ENCODE measurements at regions not wholly inside any gene's neighbourhood (a gene's known extent, or its start where the extent isn't known, plus 50 kb on each side); places are given as distances from the start of the nearest gene placed in this dataset.

DNA sequence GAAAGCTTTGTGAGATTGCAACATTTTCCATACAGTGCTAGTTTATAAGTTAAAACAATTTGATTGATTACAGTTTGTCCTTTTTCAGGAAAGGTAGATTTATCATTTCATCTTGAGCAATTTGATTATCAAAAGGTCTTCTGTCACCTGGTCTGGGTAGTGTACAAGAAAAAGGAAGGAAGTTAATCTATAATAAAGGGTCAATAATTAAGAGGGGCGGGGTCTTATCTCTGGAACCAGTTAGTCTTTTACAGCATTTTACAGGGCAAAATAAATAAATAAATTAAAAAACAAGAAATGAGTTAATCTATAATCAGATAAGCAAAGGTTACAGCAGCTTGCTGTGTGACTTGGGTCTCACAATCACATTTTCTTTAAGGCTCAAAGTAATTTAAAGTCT lies 277.8 kb upstream of the GYPC start:
- CTCF ChIA-PET = interaction anchor here in 1 of 2 donors (0.6 kb wide), 1 partner anchor 11 kb away, joined by 3 read pairs; no protein-coding TSS in a partner anchor
- Histone ChIP-seq H3K9me3 (no peaks in the 10 kb centered on the region), H3K4me1 (ENCODE audit: control insufficient read depth in 1 of 2, extremely low read depth in 1 of 2, insufficient read depth in 2 of 2, low read length in 2 of 2) (no peaks in the 10 kb centered on the region), H3K4me3 (ENCODE audit: control insufficient read depth in 1 of 2, extremely low read depth in 1 of 2, low read length in 1 of 2) (no peak overlapping the region), H3K27ac (ENCODE audit: low read length) (no peak overlapping the region), H3K27me3 (replicated peaks in 1 of 2; ENCODE audit: control insufficient read depth in 2 of 2, extremely low read depth in 1 of 2, insufficient read depth in 2 of 2, low read length in 1 of 2) (peaks cover 0 to 3% of the 10 kb centered on the region in 2 experiments), H3K36me3 (ENCODE audit: control insufficient read depth in 2 of 2, extremely low read depth in 1 of 2, insufficient read depth in 1 of 2, low read length in 1 of 2) (no peaks in the 10 kb centered on the region)
- DNase-seq (no peak), ATAC-seq (replicated peaks in 1 of 4) (no peak)
- Mint-ChIP-seq H3K27me3 (peaks cover 16 to 24% of the 10 kb centered on the region in 2 donors), H3K36me3 (no peaks in the 10 kb centered on the region), H3K27ac (no peak overlapping the region), H3K9me3 (peaks cover 0 to 3% (median 0%) of the 10 kb centered on the region in 3 donors), H3K4me1 (no peaks in the 10 kb centered on the region), H3K4me3 (no peak overlapping the region)
- POLR2A ChIA-PET = interaction anchor here in 1 of 2 donors (0.7 kb wide), 1 partner anchor 13 kb away, joined by 5 read pairs; no protein-coding TSS in a partner anchor
- no CpG with 5 or more reads among the region's 1 CpG for WGBS (ENCODE audit: insufficient coverage)

DNA sequence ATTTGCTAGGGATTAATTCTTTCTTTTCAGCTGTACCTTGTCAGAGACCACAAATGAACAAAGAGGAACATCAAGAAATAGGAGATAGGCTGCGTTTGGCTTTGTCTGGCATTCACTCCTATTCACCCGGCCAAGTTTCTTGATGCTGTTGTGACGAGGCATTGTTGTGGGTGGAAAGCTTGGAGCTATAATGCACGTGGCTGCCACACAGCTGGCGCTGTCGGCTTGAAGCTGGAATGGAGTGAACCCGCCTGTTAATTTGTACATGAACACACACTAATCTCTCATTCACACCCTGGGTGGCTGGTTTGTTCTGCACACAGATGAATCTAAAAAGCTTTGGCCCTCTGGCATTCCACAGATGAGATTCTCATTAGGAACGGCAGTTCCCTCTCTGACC lies 274.9 kb upstream of the GYPC start:
- H3K27me3 ChIP-seq (replicated peaks in 1 of 2; ENCODE audit: control insufficient read depth in 2 of 2, extremely low read depth in 1 of 2, insufficient read depth in 2 of 2, low read length in 1 of 2) = peaks cover 0 to 3% of the 10 kb centered on the region in 2 experiments
- peaks cover 16 to 24% of the 10 kb centered on the region in 2 donors for H3K27me3 Mint-ChIP-seq
- 71% methylated on average over 3 of the region's 8 CpGs for WGBS (ENCODE audit: insufficient coverage)
- H3K4me3 Mint-ChIP-seq = no peak overlapping the region
- H3K4me1 ChIP-seq (ENCODE audit: control insufficient read depth in 1 of 2, extremely low read depth in 1 of 2, insufficient read depth in 2 of 2, low read length in 2 of 2) = no peaks in the 10 kb centered on the region
- CTCF ChIA-PET = no interaction called here
- POLR2A ChIA-PET = no interaction called here
- no peaks in the 10 kb centered on the region for H3K36me3 Mint-ChIP-seq
- H3K27ac ChIP-seq (ENCODE audit: low read length) = no peak overlapping the region
- H3K4me1 Mint-ChIP-seq = no peaks in the 10 kb centered on the region
- ATAC-seq (replicated peaks in 1 of 4) (no peak), DNase-seq (no peak)
- H3K9me3 ChIP-seq = no peaks in the 10 kb centered on the region
- H3K4me3 ChIP-seq (ENCODE audit: control insufficient read depth in 1 of 2, extremely low read depth in 1 of 2, low read length in 1 of 2) = no peak overlapping the region
- peaks cover 3 to 4% (median 4%) of the 10 kb centered on the region in 3 donors for H3K9me3 Mint-ChIP-seq
- no peak overlapping the region for H3K27ac Mint-ChIP-seq
- no peaks in the 10 kb centered on the region for H3K36me3 ChIP-seq (ENCODE audit: control insufficient read depth in 2 of 2, extremely low read depth in 1 of 2, insufficient read depth in 1 of 2, low read length in 1 of 2)

DNA sequence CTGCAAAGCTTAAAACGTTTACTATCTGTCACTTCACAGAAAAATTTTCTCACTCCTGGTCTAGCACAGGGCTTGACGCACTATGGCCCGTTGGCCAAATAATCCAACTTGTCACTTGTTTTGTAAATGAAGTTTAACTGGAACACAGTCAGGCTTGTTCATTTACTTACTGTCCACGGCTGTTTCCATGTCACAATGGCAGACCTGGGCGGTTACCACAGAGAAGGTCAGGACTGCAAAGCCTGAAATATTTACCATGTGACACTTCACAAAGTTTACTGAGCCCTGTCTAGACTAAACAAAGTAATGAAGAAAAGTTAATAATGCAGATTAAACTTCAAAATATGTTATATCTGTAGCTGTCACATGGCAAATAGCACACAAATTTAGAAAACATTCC lies 273.0 kb upstream of the GYPC start:
- H3K9me3 ChIP-seq = no peaks in the 10 kb centered on the region
- 93% methylated on average over 2 of the region's 5 CpGs for WGBS (ENCODE audit: insufficient coverage)
- H3K27me3 ChIP-seq (replicated peaks in 1 of 2; ENCODE audit: control insufficient read depth in 2 of 2, extremely low read depth in 1 of 2, insufficient read depth in 2 of 2, low read length in 1 of 2) = peaks cover 0 to 3% of the 10 kb centered on the region in 2 experiments
- no peak overlapping the region for H3K27ac ChIP-seq (ENCODE audit: low read length)
- Mint-ChIP-seq H3K4me3 (no peak overlapping the region), H3K27ac (no peak overlapping the region), H3K36me3 (no peaks in the 10 kb centered on the region), H3K4me1 (no peaks in the 10 kb centered on the region), H3K27me3 (peaks cover 16 to 21% of the 10 kb centered on the region in 2 donors), H3K9me3 (peaks cover 14 to 18% (median 16%) of the 10 kb centered on the region in 3 donors)
- H3K36me3 ChIP-seq (ENCODE audit: control insufficient read depth in 2 of 2, extremely low read depth in 1 of 2, insufficient read depth in 1 of 2, low read length in 1 of 2) = no peaks in the 10 kb centered on the region
- POLR2A ChIA-PET = no interaction called here
- H3K4me3 ChIP-seq (ENCODE audit: control insufficient read depth in 1 of 2, extremely low read depth in 1 of 2, low read length in 1 of 2) = no peak overlapping the region
- CTCF ChIA-PET = no interaction called here
- H3K4me1 ChIP-seq (ENCODE audit: control insufficient read depth in 1 of 2, extremely low read depth in 1 of 2, insufficient read depth in 2 of 2, low read length in 2 of 2) = no peaks in the 10 kb centered on the region
- ATAC-seq (replicated peaks in 1 of 4) (no peak), DNase-seq (no peak)

DNA sequence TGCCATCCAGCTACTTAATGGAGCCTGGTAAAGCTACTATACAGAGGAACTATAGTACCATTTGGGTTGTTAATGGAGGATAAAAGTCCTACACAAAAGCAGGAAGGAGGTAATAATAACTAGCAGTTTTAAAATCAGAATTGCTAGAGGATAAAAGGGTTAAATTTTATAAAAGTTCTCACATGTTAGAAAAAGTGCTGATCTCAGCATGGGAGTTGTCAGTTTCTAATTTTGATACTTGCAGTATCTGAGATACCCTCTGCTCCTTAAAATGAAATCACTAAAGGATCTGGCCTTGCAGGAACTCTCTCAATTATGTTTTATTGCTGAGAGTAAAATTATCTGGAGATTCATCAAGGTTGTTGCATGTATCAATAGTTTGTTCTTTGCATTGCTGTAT lies 272.2 kb upstream of the GYPC start:
- Histone ChIP-seq H3K36me3 (ENCODE audit: control insufficient read depth in 2 of 2, extremely low read depth in 1 of 2, insufficient read depth in 1 of 2, low read length in 1 of 2) (no peaks in the 10 kb centered on the region), H3K4me3 (ENCODE audit: control insufficient read depth in 1 of 2, extremely low read depth in 1 of 2, low read length in 1 of 2) (no peak overlapping the region), H3K27me3 (replicated peaks in 1 of 2; ENCODE audit: control insufficient read depth in 2 of 2, extremely low read depth in 1 of 2, insufficient read depth in 2 of 2, low read length in 1 of 2) (peaks cover 0 to 6% of the 10 kb centered on the region in 2 experiments), H3K9me3 (no peaks in the 10 kb centered on the region), H3K27ac (ENCODE audit: low read length) (no peak overlapping the region), H3K4me1 (ENCODE audit: control insufficient read depth in 1 of 2, extremely low read depth in 1 of 2, insufficient read depth in 2 of 2, low read length in 2 of 2) (no peaks in the 10 kb centered on the region)
- H3K4me1 Mint-ChIP-seq = no peaks in the 10 kb centered on the region
- CTCF ChIA-PET = no interaction called here
- ATAC-seq (replicated peaks in 1 of 4) (no peak), DNase-seq (no peak)
- POLR2A ChIA-PET = no interaction called here
- peaks cover 16 to 21% of the 10 kb centered on the region in 2 donors for H3K27me3 Mint-ChIP-seq
- H3K4me3 Mint-ChIP-seq = no peak overlapping the region
- H3K9me3 Mint-ChIP-seq = peaks cover 14 to 18% (median 16%) of the 10 kb centered on the region in 3 donors
- H3K36me3 Mint-ChIP-seq = no peaks in the 10 kb centered on the region
- no peak overlapping the region for H3K27ac Mint-ChIP-seq

DNA sequence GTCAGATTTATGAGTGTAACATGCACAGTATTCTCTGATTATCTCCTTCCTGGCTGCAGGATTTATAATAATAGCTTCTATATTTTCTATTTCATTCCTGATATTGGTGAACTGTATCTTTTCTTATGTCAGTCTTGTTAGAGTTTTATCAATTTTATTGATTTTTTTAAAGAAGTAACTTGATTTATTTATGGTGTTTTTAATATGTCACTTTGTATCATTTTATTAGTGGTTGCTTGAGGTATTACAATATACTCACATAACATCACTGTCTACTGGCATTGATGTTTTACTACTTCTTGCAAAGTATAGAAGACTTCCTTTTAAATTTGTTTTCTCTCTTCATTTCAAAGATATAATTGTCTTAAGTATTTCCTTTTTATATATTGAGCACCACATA lies 270.5 kb upstream of the GYPC start:
- Mint-ChIP-seq H3K4me1 (no peaks in the 10 kb centered on the region), H3K9me3 (peaks cover 14 to 18% (median 16%) of the 10 kb centered on the region in 3 donors), H3K36me3 (no peaks in the 10 kb centered on the region), H3K4me3 (no peak overlapping the region), H3K27me3 (peaks cover 10 to 21% of the 10 kb centered on the region in 2 donors), H3K27ac (no peak overlapping the region)
- peaks cover 0 to 6% of the 10 kb centered on the region in 2 experiments for H3K27me3 ChIP-seq (replicated peaks in 1 of 2; ENCODE audit: control insufficient read depth in 2 of 2, extremely low read depth in 1 of 2, insufficient read depth in 2 of 2, low read length in 1 of 2)
- H3K27ac ChIP-seq (ENCODE audit: low read length) = no peak overlapping the region
- no peak overlapping the region for H3K4me3 ChIP-seq (ENCODE audit: control insufficient read depth in 1 of 2, extremely low read depth in 1 of 2, low read length in 1 of 2)
- H3K9me3 ChIP-seq = no peaks in the 10 kb centered on the region
- no peaks in the 10 kb centered on the region for H3K36me3 ChIP-seq (ENCODE audit: control insufficient read depth in 2 of 2, extremely low read depth in 1 of 2, insufficient read depth in 1 of 2, low read length in 1 of 2)
- ChIA-PET CTCF (no interaction called here), POLR2A (no interaction called here)
- DNase-seq (no peak), ATAC-seq (replicated peaks in 1 of 4) (no peak)
- no peaks in the 10 kb centered on the region for H3K4me1 ChIP-seq (ENCODE audit: control insufficient read depth in 1 of 2, extremely low read depth in 1 of 2, insufficient read depth in 2 of 2, low read length in 2 of 2)

DNA sequence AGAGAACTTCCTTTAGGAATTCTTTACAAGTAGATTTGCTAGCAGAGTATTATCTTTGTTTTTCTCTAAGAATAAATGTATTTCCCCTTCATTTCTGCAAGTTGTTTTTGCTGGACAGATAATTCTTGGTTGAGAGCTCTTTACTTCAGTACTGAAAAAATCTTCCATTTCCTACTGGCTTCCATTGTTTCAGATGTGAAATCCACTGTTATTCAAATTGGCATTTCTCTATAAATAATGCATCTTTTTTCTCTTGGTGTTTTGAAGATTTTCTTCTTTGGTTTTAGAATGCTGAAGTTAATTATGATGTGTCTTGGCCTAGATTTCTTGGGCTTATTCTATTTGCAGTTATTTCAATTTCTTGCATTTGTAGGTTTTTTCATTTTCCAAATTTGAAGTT lies 270.0 kb upstream of the GYPC start:
- Histone ChIP-seq H3K27me3 (replicated peaks in 1 of 2; ENCODE audit: control insufficient read depth in 2 of 2, extremely low read depth in 1 of 2, insufficient read depth in 2 of 2, low read length in 1 of 2) (peaks cover 0 to 6% of the 10 kb centered on the region in 2 experiments), H3K36me3 (ENCODE audit: control insufficient read depth in 2 of 2, extremely low read depth in 1 of 2, insufficient read depth in 1 of 2, low read length in 1 of 2) (no peaks in the 10 kb centered on the region), H3K4me1 (ENCODE audit: control insufficient read depth in 1 of 2, extremely low read depth in 1 of 2, insufficient read depth in 2 of 2, low read length in 2 of 2) (no peaks in the 10 kb centered on the region), H3K27ac (ENCODE audit: low read length) (no peak overlapping the region), H3K9me3 (no peaks in the 10 kb centered on the region), H3K4me3 (ENCODE audit: control insufficient read depth in 1 of 2, extremely low read depth in 1 of 2, low read length in 1 of 2) (no peak overlapping the region)
- Mint-ChIP-seq H3K27ac (no peak overlapping the region), H3K27me3 (peaks cover 7 to 16% of the 10 kb centered on the region in 2 donors), H3K4me1 (no peaks in the 10 kb centered on the region), H3K9me3 (peaks cover 14 to 18% (median 16%) of the 10 kb centered on the region in 3 donors), H3K36me3 (no peaks in the 10 kb centered on the region), H3K4me3 (no peak overlapping the region)
- DNase-seq (no peak), ATAC-seq (replicated peaks in 1 of 4) (no peak)
- ChIA-PET CTCF (interaction anchor here in 1 of 2 donors (0.6 kb wide), 1 partner anchor 11 kb away, joined by 3 read pairs; no protein-coding TSS in a partner anchor), POLR2A (no interaction called here)

DNA sequence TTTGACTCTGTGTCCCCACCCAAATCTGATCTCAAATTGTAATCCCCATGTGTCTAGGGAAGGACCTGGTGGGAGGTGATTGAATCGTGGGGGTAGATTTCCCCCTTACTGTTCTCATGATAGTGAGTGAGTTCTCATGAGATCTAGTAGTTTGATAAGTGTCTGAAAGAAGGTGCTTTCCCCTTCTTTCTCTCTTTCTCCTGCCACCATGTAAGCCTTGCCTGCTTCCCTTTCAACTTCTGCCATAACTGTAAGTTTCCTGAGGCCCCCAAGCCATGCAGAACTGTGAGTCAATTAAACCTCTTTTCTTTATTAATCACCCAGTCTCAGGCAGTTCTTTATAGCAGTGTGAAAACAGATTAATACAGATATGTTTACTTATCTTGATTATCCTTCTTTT lies 266.5 kb upstream of the GYPC start:
- H3K9me3 Mint-ChIP-seq = peaks cover 14 to 18% (median 16%) of the 10 kb centered on the region in 3 donors
- no peak for ATAC-seq (replicated peaks in 1 of 4)
- no peaks in the 10 kb centered on the region for H3K36me3 ChIP-seq (ENCODE audit: control insufficient read depth in 2 of 2, extremely low read depth in 1 of 2, insufficient read depth in 1 of 2, low read length in 1 of 2)
- peaks cover 0 to 10% of the 10 kb centered on the region in 2 donors for H3K27me3 Mint-ChIP-seq
- no peaks in the 10 kb centered on the region for H3K36me3 Mint-ChIP-seq
- H3K27ac ChIP-seq (ENCODE audit: low read length) = no peak overlapping the region
- H3K4me1 ChIP-seq (ENCODE audit: control insufficient read depth in 1 of 2, extremely low read depth in 1 of 2, insufficient read depth in 2 of 2, low read length in 2 of 2) = no peaks in the 10 kb centered on the region
- no peak overlapping the region for H3K27ac Mint-ChIP-seq
- no CpG with 5 or more reads among the region's 1 CpG for WGBS (ENCODE audit: insufficient coverage)
- H3K27me3 ChIP-seq (replicated peaks in 1 of 2; ENCODE audit: control insufficient read depth in 2 of 2, extremely low read depth in 1 of 2, insufficient read depth in 2 of 2, low read length in 1 of 2) = peaks cover 0 to 3% of the 10 kb centered on the region in 2 experiments
- POLR2A ChIA-PET = interaction anchor here in 1 of 2 donors (0.6 kb wide), 1 partner anchor 1359 kb away, joined by 6 read pairs; no protein-coding TSS in a partner anchor
- H3K4me3 ChIP-seq (ENCODE audit: control insufficient read depth in 1 of 2, extremely low read depth in 1 of 2, low read length in 1 of 2) = no peak overlapping the region
- H3K4me1 Mint-ChIP-seq = no peaks in the 10 kb centered on the region
- CTCF ChIA-PET = no interaction called here
- no peak for DNase-seq
- no peak overlapping the region for H3K4me3 Mint-ChIP-seq
- H3K9me3 ChIP-seq = no peaks in the 10 kb centered on the region
